ENCODE measurements at regions not wholly inside any gene's neighbourhood (a gene's known extent, or its start where the extent isn't known, plus 50 kb on each side); places are given as distances from the start of the nearest gene placed in this dataset.

DNA sequence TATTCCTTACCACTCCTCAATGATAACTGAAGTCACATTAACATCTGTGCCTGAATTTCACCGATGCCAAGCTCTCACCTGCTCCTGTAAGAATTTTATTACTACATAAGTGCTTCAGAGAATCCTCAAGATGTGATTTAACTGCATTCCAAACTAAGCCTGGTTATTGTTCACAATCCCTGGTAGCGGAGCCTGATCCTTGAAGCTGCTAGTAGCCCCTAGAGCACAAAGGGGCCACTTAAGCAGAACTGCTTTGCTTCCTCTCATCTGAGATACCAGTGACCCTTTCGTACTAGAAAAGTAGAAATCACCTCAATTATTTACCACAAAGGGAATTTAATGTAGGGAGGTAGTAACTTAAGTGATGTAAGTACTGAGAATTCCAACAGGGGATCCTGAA, 529.6 kb downstream of the CPS1 start (continued):
- TF ChIP-seq, protein P1, sequence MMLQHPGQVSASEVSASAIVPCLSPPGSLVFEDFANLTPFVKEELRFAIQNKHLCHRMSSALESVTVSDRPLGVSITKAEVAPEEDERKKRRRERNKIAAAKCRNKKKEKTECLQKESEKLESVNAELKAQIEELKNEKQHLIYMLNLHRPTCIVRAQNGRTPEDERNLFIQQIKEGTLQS (IDR thresholded peaks at IDR 0.05; ENCODE audit: insufficient read depth, low read depth, low read length): no peak
- TF ChIP-seq POU5F1 (IDR thresholded peaks at IDR 0.05; ENCODE audit: low read depth, low read length): no peak
- TF ChIP-seq MAFK (IDR thresholded peaks at IDR 0.05; ENCODE audit: low read depth, low read length): no peak
- no peak for TF ChIP-seq SIX5 (IDR thresholded peaks at IDR 0.05; ENCODE audit: low read depth, low read length)
